ENCODE measurements at regions not wholly inside any gene's neighbourhood (a gene's known extent, or its start where the extent isn't known, plus 50 kb on each side); places are given as distances from the start of the nearest gene placed in this dataset.

- TF ChIP-seq CTCF (conservative IDR thresholded peaks at IDR 0.05 in 1 of 2, IDR thresholded peaks at IDR 0.05 in 1 of 2; ENCODE audit: low read depth in 1 of 2, low read length in 2 of 2) (no peak), EZH2 (IDR thresholded peaks at IDR 0.05; ENCODE audit: low read length, missing control alignments) (no peak)
These were observed 270.4 kb downstream of the LRATD1 start for GRCh38 chr2:14902953-14903352.
